IMR-90 (cell line): ENCODE measurements at regions not wholly inside any gene's neighbourhood (a gene's known extent, or its start where the extent isn't known, plus 50 kb on each side); places are given as distances from the start of the nearest gene placed in this dataset.

Experiments
- ATAC-seq: fragments of 200-7000 bp; cut with Tn5 transposase; 2 replicates; pipeline ENCODE4 v1.9.1; 2020; ENCODE audit warnings: low read depth, mild to moderate bottlenecking, moderate library complexity
- BruUV-seq: library from RNA; stranded (reverse); fragments of 400-500 nt; replicated peaks from 2 replicates; lab custom pipeline; 2021; lab: Mats Ljungman, UMichigan
- CTCF ChIA-PET: fragments of 300-600 bp; formaldehyde crosslinking; extraction: SDS; loops from one replicate; lab custom pipeline; 2021; ENCODE audit warnings: antibody characterized with exemption; lab: Yijun Ruan, JAX
- POLR2A ChIA-PET: fragments of 300-600 bp; sonication (Branson Sonifier 250); formaldehyde crosslinking; loops from one replicate; lab custom pipeline; 2022; ENCODE audit warnings: antibody characterized with exemption; ENCODE audit not compliant: unreplicated experiment; lab: Charles Lee
- DNase-seq: peaks from one replicate; pipeline ENCODE4 v3.0.0; 2013
- H2AFZ ChIP-seq: replicated peaks from 2 replicates; pipeline ENCODE3; 2013; ENCODE audit warnings: low read length, mild to moderate bottlenecking; ENCODE audit not compliant: poor library complexity
- H2AK5ac ChIP-seq: 2 replicates; pipeline ENCODE4 v1.6.1; 2013; ENCODE audit warnings: low read depth, low read length, inconsistent platforms
- H2AK9ac ChIP-seq: replicated peaks from 2 replicates; pipeline ENCODE3; 2013; ENCODE audit warnings: mild to moderate bottlenecking, low read depth, low read length, moderate library complexity; ENCODE audit not compliant: poor library complexity
- H2BK120ac ChIP-seq: 2 replicates; pipeline ENCODE4 v1.6.1; 2013; ENCODE audit warnings: low read depth, low read length, inconsistent platforms
- H2BK15ac ChIP-seq: 3 replicates; pipeline ENCODE4 v1.6.1; 2013; ENCODE audit warnings: low read depth, low read length, inconsistent platforms
- H2BK20ac ChIP-seq: 2 replicates; pipeline ENCODE4 v1.6.1; 2013; ENCODE audit warnings: low read depth, mild to moderate bottlenecking, inconsistent platforms, low read length, moderate library complexity
- H2BK5ac ChIP-seq: 2 replicates; pipeline ENCODE4 v1.6.1; 2013; ENCODE audit warnings: mild to moderate bottlenecking, low read depth, low read length, inconsistent platforms; ENCODE audit not compliant: poor library complexity, severe bottlenecking
- H3K14ac ChIP-seq: replicated peaks from 2 replicates; pipeline ENCODE4 v1.6.1; 2013; ENCODE audit warnings: low read depth, low read length, inconsistent platforms
- H3K18ac ChIP-seq: 2 replicates; pipeline ENCODE4 v1.6.1; 2013; ENCODE audit warnings: low read depth, low read length, control low read depth
- H3K23ac ChIP-seq: 2 replicates; pipeline ENCODE4 v1.6.1; 2013; ENCODE audit warnings: low read depth, low read length, inconsistent platforms
- H3K27ac ChIP-seq: 2 replicates; pipeline ENCODE4 v1.5.1; 2013; ENCODE audit warnings: mild to moderate bottlenecking, control low read depth, low read length; ENCODE audit not compliant: insufficient read depth
- H3K27me3 ChIP-seq: 2 replicates; pipeline ENCODE4 v1.6.1; 2013; ENCODE audit warnings: low read length; ENCODE audit not compliant: control insufficient read depth, insufficient read depth
- H3K36me3 ChIP-seq: 2 replicates; pipeline ENCODE4 v1.6.1; 2013; ENCODE audit warnings: low read length, mixed read lengths; ENCODE audit not compliant: control insufficient read depth, insufficient read depth
- H3K4ac ChIP-seq: 2 replicates; pipeline ENCODE4 v1.6.1; 2013; ENCODE audit warnings: low read depth, low read length, inconsistent platforms
- H3K4me1 ChIP-seq: 2 replicates; pipeline ENCODE4 v1.6.1; 2013; ENCODE audit warnings: low read length, mixed read lengths; ENCODE audit not compliant: control insufficient read depth, insufficient read depth
- H3K4me2 ChIP-seq: 2 replicates; pipeline ENCODE4 v1.6.1; 2013; ENCODE audit warnings: low read depth, mild to moderate bottlenecking, control low read depth, low read length, moderate library complexity
- H3K4me3 ChIP-seq: 2 replicates; pipeline ENCODE4 v1.5.1; 2013; ENCODE audit warnings: low read depth, mild to moderate bottlenecking, control low read depth, low read length, moderate library complexity; ENCODE audit not compliant: insufficient read depth
- H3K56ac ChIP-seq: 2 replicates; pipeline ENCODE4 v1.6.1; 2013; ENCODE audit warnings: low read length, inconsistent platforms; ENCODE audit not compliant: insufficient read depth; ENCODE audit errors: extremely low read depth
- H3K79me1 ChIP-seq, 2 experiments: 2 replicates each; pipeline ENCODE4 v1.6.1; 2013; ENCODE audit warnings: low read length in 2 of 2, inconsistent platforms in 1 of 2, low read depth in 1 of 2
- H3K9ac ChIP-seq: 2 replicates; pipeline ENCODE4 v1.6.1; 2013; ENCODE audit warnings: low read depth, low read length, control low read depth
- H3K9me1 ChIP-seq: 2 replicates; pipeline ENCODE4 v1.6.1; 2013; ENCODE audit warnings: low read length, inconsistent platforms; ENCODE audit not compliant: insufficient read depth
- H3K9me3 ChIP-seq: 2 replicates; pipeline ENCODE4 v1.6.1; 2013; ENCODE audit warnings: low read length; ENCODE audit not compliant: control insufficient read depth, insufficient read depth
- H4K20me1 ChIP-seq: 2 replicates; pipeline ENCODE4 v1.6.1; 2013; ENCODE audit warnings: low read length, inconsistent platforms; ENCODE audit not compliant: insufficient read depth
- H4K5ac ChIP-seq: 2 replicates; pipeline ENCODE4 v1.6.1; 2013; ENCODE audit warnings: mild to moderate bottlenecking, low read depth, low read length, control low read depth
- H4K8ac ChIP-seq, 2 experiments: 2 replicates each; pipeline ENCODE4 v1.6.1; 2013; ENCODE audit warnings: low read depth in 2 of 2, low read length in 2 of 2, control low read depth in 1 of 2, inconsistent platforms in 1 of 2
- H4K91ac ChIP-seq: 2 replicates; pipeline ENCODE4 v1.6.1; 2013; ENCODE audit warnings: low read depth, low read length, inconsistent platforms; ENCODE audit not compliant: insufficient read depth
- BHLHE40 ChIP-seq: fragments of 150-350 bp; IDR thresholded peaks from 2 replicates; pipeline ENCODE4 v1.6.1; 2016; ENCODE audit warnings: mild to moderate bottlenecking, low read depth, low read length
- CEBPB ChIP-seq: IDR thresholded peaks from 2 replicates; pipeline ENCODE4 v1.6.1; 2012; ENCODE audit warnings: low read depth, low read length, improper control_type of control experiment
- MAFK ChIP-seq: IDR thresholded peaks from 2 replicates; pipeline ENCODE4 v1.6.1; 2012; ENCODE audit warnings: low read depth, low read length, improper control_type of control experiment
- RFX5 ChIP-seq: IDR thresholded peaks from 2 replicates; pipeline ENCODE4 v1.8.0; 2012; ENCODE audit warnings: low read depth, mild to moderate bottlenecking, low read length, moderate library complexity
- WGBS, 2 experiments: methylation state at CpG; one replicate each; pipeline versions ENCODE4 v1.1.5 to v1.1.7; 2013; ENCODE audit warnings: missing lambda C conversion rate in 2 of 2; ENCODE audit not compliant: insufficient read length in 1 of 2; ENCODE audit errors: extremely low coverage in 2 of 2; 5-methylcytosine and 5-hydroxymethylcytosine counted together
- dilution Hi-C: fragments of 300-500 bp; cut with HindIII; formaldehyde crosslinking; loops from one replicate; pipeline ENCODE4 v1.14.3; 2018; ENCODE audit warnings: low sequenced_read_pairs; ENCODE audit not compliant: unreplicated experiment
- in situ Hi-C: fragments of 300-500 bp; cut with MboI; formaldehyde crosslinking; loops from 3 replicates; pipeline ENCODE4 v1.14.3; 2019; ENCODE audit warnings: low sequenced_read_pairs, inconsistent platforms, mixed read lengths
- intact Hi-C: fragments of 100-400 bp; cut with micrococcal nuclease; formaldehyde crosslinking; loops from 2 replicates; pipeline ENCODE4 v1.10.0; 2022

- Histone ChIP-seq H2BK15ac (no peak overlapping the region), H3K4me1 (no peaks in the 10 kb centered on the region), H2BK20ac (no peak overlapping the region), H3K36me3 (no peaks in the 10 kb centered on the region), H3K9ac (no peak overlapping the region), H3K9me1 (no peaks in the 10 kb centered on the region), H4K20me1 (no peaks in the 10 kb centered on the region), H2BK5ac (peak overlapping the region; percentile 76), H3K4ac (no peak overlapping the region), H3K27me3 (no peaks in the 10 kb centered on the region), H3K79me1 (no peaks in the 10 kb centered on the region), H3K4me3 (no peak overlapping the region), H2AFZ (no peak overlapping the region), H2AK9ac (no peak overlapping the region), H3K14ac (no peak overlapping the region), H3K23ac (no peak overlapping the region), H4K8ac (no peak overlapping the region; a peak in 1 of 4 replicates), H2AK5ac (no peak overlapping the region), H3K18ac (no peak overlapping the region; the same call in 1 of the 2 replicates), H3K27ac (no peak overlapping the region), H3K4me2 (no peak overlapping the region; the same call in 1 of the 2 replicates), H4K5ac (no peak overlapping the region; the same call in 1 of the 2 replicates), H4K91ac (no peak overlapping the region), H3K56ac (no peak overlapping the region), H3K9me3 (no peaks in the 10 kb centered on the region; the same call in 1 of the 2 replicates), H2BK120ac (no peak overlapping the region)
- in situ Hi-C loops (no loop called here), intact Hi-C loops (loop anchor here (10.0 kb wide), 1 partner anchor 534 kb away; the partner anchor contains the start of gene SEMA3A), dilution Hi-C loops (no loop called here)
- ATAC-seq (peak; percentile 94), DNase-seq (peak; percentile 91)
- 0% methylated on average over 1 of the region's 1 CpG; no CpG with 5 or more reads in 1 of the 2 experiments for WGBS, 2 experiments
- CTCF ChIA-PET = no interaction called here
- BruUV-seq = no TSS peak
- POLR2A ChIA-PET = interaction anchor here (0.6 kb wide), 1 partner anchor 99 kb away, joined by 3 read pairs; no protein-coding TSS in a partner anchor
- TF ChIP-seq CEBPB (peak; percentile 52), RFX5 (peak; percentile 88), MAFK (peak; percentile 64), BHLHE40 (no peak)
These were observed 457.6 kb downstream of the SEMA3D start for GRCh38 chr7:84729284-84729683.
